ENCODE measurements at regions not wholly inside any gene's neighbourhood (a gene's known extent, or its start where the extent isn't known, plus 50 kb on each side); places are given as distances from the start of the nearest gene placed in this dataset.

DNA sequence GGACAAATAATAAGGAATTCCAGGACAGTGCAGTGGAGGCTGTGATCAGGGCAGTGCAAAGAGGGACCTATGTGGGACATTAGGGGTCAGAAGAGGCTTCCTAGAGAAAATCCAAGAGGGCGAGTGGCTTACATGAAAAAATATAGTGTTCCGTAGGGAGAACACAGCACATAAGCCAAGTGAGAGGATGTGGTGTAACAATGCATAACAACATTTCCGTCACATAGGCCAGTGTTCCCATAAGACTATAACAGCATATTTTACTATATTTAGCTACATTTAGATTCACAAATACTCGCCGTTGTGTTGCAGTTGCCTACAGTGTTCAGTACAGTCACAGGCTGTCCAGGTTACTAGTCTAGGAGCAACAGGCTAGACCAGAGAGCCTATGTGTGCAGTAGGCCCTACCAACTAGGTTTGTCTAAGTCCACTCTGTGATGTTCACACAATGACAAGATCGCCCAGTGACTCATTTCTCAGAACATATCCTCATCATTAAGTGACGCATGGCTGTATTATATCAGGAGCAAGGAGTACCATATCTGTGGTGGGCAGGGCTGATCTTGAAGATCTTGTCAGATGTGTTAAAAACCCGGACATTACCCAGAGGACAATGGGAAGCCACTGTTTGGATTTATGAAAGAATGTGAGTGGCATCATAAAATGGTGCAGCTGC, 74.0 kb upstream of the TBL1X start:
- H3K27me3 Mint-ChIP-seq (ENCODE audit: insufficient read depth, low read depth), result peaks cover 9% of the 10 kb centered on the region
- H3K9me3 ChIP-seq (ENCODE audit: low read depth), result no peaks in the 10 kb centered on the region
- H3F3A ChIP-seq (ENCODE audit: low read depth), result no peaks in the 10 kb centered on the region
- no peak overlapping the region for H3K9ac ChIP-seq
- H3K27ac Mint-ChIP-seq, result no peak overlapping the region
- no peaks in the 10 kb centered on the region for H3K36me3 ChIP-seq
- no peaks in the 10 kb centered on the region for H3K79me2 ChIP-seq (ENCODE audit: low read depth)
- H3K9me3 Mint-ChIP-seq, result peaks cover 2% of the 10 kb centered on the region
- no peaks in the 10 kb centered on the region for H3K27me3 ChIP-seq
- TF ChIP-seq EZH2 (IDR thresholded peaks at IDR 0.05) (no peak), EZH2phosphoT487 (IDR thresholded peaks at IDR 0.05) (no peak)
- TF ChIP-seq, protein P1, sequence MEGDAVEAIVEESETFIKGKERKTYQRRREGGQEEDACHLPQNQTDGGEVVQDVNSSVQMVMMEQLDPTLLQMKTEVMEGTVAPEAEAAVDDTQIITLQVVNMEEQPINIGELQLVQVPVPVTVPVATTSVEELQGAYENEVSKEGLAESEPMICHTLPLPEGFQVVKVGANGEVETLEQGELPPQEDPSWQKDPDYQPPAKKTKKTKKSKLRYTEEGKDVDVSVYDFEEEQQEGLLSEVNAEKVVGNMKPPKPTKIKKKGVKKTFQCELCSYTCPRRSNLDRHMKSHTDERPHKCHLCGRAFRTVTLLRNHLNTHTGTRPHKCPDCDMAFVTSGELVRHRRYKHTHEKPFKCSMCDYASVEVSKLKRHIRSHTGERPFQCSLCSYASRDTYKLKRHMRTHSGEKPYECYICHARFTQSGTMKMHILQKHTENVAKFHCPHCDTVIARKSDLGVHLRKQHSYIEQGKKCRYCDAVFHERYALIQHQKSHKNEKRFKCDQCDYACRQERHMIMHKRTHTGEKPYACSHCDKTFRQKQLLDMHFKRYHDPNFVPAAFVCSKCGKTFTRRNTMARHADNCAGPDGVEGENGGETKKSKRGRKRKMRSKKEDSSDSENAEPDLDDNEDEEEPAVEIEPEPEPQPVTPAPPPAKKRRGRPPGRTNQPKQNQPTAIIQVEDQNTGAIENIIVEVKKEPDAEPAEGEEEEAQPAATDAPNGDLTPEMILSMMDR (IDR thresholded peaks at IDR 0.05), result no peak
- H3K36me3 Mint-ChIP-seq, result no peaks in the 10 kb centered on the region
- no peak overlapping the region for H3K4me3 Mint-ChIP-seq
- DNase-seq (ENCODE audit: low spot score), result no peak
- no peak overlapping the region for H3K4me3 ChIP-seq
- no peaks in the 10 kb centered on the region for H3K4me1 Mint-ChIP-seq
- H3K27ac ChIP-seq, result no peak overlapping the region
- H3K4me2 ChIP-seq, result no peak overlapping the region
- H3K4me1 ChIP-seq, result no peaks in the 10 kb centered on the region
- no peak overlapping the region for H2AFZ ChIP-seq (replicated peaks)
- H4K20me1 ChIP-seq (ENCODE audit: low read depth), result no peaks in the 10 kb centered on the region

DNA sequence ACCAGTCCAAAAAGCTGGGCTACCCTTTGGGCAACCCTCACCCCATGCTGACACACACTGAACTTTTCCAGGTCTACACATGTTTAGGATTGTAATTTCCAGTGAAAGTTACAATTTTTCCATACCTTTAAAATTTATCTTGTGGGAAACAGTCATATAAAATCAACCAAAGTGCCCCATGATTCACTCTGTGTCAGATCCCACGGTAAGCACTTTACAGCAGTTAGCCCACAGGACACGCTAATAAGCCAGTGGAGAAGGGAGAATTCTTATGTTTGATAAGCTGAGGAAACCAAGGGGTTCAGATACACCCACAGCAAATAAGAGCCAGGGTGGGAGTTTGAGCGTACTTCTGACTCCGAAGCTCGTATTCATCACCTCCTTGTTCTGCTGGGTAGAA, 72.4 kb upstream of the TBL1X start:
- Mint-ChIP-seq H3K27me3 (ENCODE audit: insufficient read depth, low read depth) (peaks cover 10% of the 10 kb centered on the region), H3K4me1 (peaks cover 8% of the 10 kb centered on the region), H3K4me3 (no peak overlapping the region), H3K36me3 (no peaks in the 10 kb centered on the region), H3K9me3 (peaks cover 2% of the 10 kb centered on the region), H3K27ac (no peak overlapping the region)
- DNase-seq (ENCODE audit: low spot score), result no peak
- Histone ChIP-seq H3K36me3 (no peaks in the 10 kb centered on the region), H3K9me3 (ENCODE audit: low read depth) (no peaks in the 10 kb centered on the region), H3K9ac (no peak overlapping the region), H3K79me2 (ENCODE audit: low read depth) (no peaks in the 10 kb centered on the region), H4K20me1 (ENCODE audit: low read depth) (no peaks in the 10 kb centered on the region), H3K4me3 (no peak overlapping the region), H3K4me1 (no peaks in the 10 kb centered on the region), H3K27me3 (no peaks in the 10 kb centered on the region), H3K27ac (no peak overlapping the region), H2AFZ (replicated peaks) (no peak overlapping the region), H3K4me2 (no peak overlapping the region), H3F3A (ENCODE audit: low read depth) (no peaks in the 10 kb centered on the region)
- TF ChIP-seq, protein P1 (IDR thresholded peaks at IDR 0.05), result no peak
- TF ChIP-seq EZH2phosphoT487 (IDR thresholded peaks at IDR 0.05), result no peak
- no peak for TF ChIP-seq EZH2 (IDR thresholded peaks at IDR 0.05)

DNA sequence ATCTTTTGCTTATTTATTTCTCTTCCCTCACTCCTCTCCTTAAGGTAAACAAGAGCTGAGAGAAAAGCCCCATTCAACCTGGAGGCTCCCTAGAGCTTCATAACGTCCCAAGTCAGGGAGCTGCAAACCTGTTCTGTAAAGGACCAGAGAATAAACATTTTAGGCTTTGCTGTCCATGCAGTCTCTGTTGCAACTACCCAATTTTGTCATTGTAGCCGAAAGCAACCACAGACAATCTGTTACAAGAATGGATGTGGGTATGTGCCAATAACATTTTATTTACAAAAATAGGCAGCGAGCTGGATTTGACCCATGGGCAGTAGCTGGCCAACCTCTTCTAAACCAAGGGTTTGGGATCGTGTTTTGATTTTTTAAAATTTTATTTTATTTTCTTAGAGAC, 71.3 kb upstream of the TBL1X start:
- Histone ChIP-seq H3K9ac (no peak overlapping the region), H3F3A (ENCODE audit: low read depth) (no peaks in the 10 kb centered on the region), H3K27me3 (no peaks in the 10 kb centered on the region), H3K4me3 (no peak overlapping the region), H4K20me1 (ENCODE audit: low read depth) (no peaks in the 10 kb centered on the region), H3K27ac (no peak overlapping the region), H3K4me2 (no peak overlapping the region), H3K36me3 (no peaks in the 10 kb centered on the region), H3K9me3 (ENCODE audit: low read depth) (no peaks in the 10 kb centered on the region), H2AFZ (replicated peaks) (no peak overlapping the region), H3K79me2 (ENCODE audit: low read depth) (no peaks in the 10 kb centered on the region), H3K4me1 (no peaks in the 10 kb centered on the region)
- Mint-ChIP-seq H3K27ac (no peak overlapping the region), H3K36me3 (no peaks in the 10 kb centered on the region), H3K27me3 (ENCODE audit: insufficient read depth, low read depth) (peaks cover 11% of the 10 kb centered on the region), H3K4me3 (no peak overlapping the region), H3K4me1 (peaks cover 8% of the 10 kb centered on the region), H3K9me3 (no peaks in the 10 kb centered on the region)
- TF ChIP-seq EZH2phosphoT487 (IDR thresholded peaks at IDR 0.05) (no peak), EZH2 (IDR thresholded peaks at IDR 0.05) (no peak)
- TF ChIP-seq, protein P1 (IDR thresholded peaks at IDR 0.05), result no peak
- no peak for DNase-seq (ENCODE audit: low spot score)

All from neural progenitor cell (in vitro differentiated cells).